ENCODE measurements at regions not wholly inside any gene's neighbourhood (a gene's known extent, or its start where the extent isn't known, plus 50 kb on each side); places are given as distances from the start of the nearest gene placed in this dataset.
"Not testable (repeated sequence)": the region's sequence is repeated elsewhere in the genome, so short reads cannot be mapped to it uniquely, and the experiment has no call there.

DNA sequence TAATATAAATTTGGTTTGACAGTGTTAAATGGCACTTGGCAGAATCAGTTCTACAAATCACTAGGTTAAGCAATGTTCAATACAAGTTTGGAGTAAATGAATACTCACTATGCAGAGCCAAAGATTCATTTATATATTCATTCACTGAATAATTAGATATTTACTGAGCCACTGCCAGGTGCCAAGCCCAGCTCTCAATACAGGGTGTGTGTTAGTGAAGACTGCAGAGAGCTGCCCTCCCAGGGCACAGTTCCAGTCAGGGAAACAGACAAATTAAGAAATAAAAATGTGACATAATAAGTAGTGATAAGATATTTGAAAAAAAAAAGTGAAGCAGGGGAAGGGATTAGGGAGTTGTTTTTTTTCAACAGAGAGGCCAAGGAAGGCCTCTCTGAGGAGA lies 411.7 kb downstream of the KCNRG start:
- DNase-seq (no peak), ATAC-seq (ENCODE audit: low FRiP score in 2 of 2) (no peak)
- Histone ChIP-seq H3K27ac (no peak overlapping the region), H3K4me1 (peaks cover 0 to under 1% (median 0%) of the 10 kb centered on the region in 4 donors), H3K4me3 (no peak overlapping the region), H3K9me3 (no peaks in the 10 kb centered on the region), H3K27me3 (no peaks in the 10 kb centered on the region), H3K36me3 (no peaks in the 10 kb centered on the region)
- TF ChIP-seq POLR2A (IDR thresholded peaks at IDR 0.05) (no peak), POLR2AphosphoS5 (IDR thresholded peaks at IDR 0.05) (no peak), EP300 (IDR thresholded peaks at IDR 0.05) (no peak)
- TF ChIP-seq, protein P1, sequence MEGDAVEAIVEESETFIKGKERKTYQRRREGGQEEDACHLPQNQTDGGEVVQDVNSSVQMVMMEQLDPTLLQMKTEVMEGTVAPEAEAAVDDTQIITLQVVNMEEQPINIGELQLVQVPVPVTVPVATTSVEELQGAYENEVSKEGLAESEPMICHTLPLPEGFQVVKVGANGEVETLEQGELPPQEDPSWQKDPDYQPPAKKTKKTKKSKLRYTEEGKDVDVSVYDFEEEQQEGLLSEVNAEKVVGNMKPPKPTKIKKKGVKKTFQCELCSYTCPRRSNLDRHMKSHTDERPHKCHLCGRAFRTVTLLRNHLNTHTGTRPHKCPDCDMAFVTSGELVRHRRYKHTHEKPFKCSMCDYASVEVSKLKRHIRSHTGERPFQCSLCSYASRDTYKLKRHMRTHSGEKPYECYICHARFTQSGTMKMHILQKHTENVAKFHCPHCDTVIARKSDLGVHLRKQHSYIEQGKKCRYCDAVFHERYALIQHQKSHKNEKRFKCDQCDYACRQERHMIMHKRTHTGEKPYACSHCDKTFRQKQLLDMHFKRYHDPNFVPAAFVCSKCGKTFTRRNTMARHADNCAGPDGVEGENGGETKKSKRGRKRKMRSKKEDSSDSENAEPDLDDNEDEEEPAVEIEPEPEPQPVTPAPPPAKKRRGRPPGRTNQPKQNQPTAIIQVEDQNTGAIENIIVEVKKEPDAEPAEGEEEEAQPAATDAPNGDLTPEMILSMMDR (IDR thresholded peaks at IDR 0.05) = no peak

DNA sequence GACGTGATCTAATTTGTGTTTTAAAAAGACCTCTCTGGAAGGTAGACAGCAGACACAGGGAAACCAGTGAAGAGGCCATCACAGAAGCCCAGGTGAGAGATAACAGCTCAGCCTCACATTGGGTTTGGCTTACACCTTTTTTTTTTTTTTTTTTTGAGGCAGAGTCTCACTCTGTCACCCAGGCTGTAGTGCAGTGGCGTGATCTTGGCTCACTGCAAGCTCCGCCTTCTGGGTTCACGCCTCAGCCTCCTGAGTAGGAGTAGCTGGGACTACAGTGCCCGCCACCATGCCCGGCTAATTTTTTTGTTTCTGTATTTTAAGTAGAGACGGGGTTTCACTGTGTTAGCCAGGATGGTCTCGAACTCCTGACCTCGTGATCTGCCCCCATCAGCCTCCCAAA lies 412.3 kb downstream of the KCNRG start:
- ATAC-seq (ENCODE audit: low FRiP score in 2 of 2); H3K27me3 ChIP-seq; H3K4me3 ChIP-seq: not testable (repeated sequence)

DNA sequence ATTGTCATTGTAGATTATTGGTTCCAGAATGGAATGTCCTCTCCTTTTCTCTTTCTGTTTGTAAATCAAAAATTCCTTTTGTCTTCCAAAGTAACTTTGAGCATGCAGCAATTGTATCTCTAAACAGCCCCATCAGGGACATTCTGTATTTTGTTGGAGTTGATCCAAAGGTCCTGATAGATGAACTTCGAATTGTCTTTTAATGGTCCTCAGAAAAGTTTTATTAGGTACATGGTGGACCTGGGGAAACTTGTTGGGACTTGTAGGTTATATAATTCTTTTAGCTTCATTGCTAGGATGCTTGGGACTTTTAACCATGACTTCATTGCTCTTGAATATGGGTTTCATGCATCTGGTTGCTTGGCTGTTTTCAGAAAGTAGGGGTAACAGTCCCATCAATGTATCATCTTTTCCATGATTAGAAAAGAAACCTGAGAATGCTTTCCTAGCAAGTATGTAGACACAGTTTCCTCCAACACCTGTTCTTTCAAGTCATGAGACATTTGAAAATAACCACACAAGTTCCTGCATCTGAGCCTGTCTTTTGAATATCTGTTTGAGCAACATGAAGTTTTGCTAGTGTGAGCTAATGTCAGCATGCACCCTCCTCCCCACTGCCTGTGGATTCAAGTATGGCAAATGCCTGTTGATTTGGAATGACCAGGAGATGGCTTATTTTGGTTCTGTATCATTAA lies 413.1 kb downstream of the KCNRG start:
- ATAC-seq (ENCODE audit: low FRiP score in 2 of 2) (no peak), DNase-seq (no peak)
- TF ChIP-seq POLR2AphosphoS5 (IDR thresholded peaks at IDR 0.05) (no peak), POLR2A (IDR thresholded peaks at IDR 0.05) (no peak), EP300 (IDR thresholded peaks at IDR 0.05) (no peak)
- TF ChIP-seq, protein P1 (IDR thresholded peaks at IDR 0.05) = no peak
- no peaks in the 10 kb centered on the region for H3K27me3 ChIP-seq
- H3K4me3 ChIP-seq = no peak overlapping the region
- H3K27ac ChIP-seq = no peak overlapping the region
- no peaks in the 10 kb centered on the region for H3K9me3 ChIP-seq
- no peaks in the 10 kb centered on the region for H3K36me3 ChIP-seq
- 88 to 89% methylated on average over 1 of the region's 1 CpG for WGBS, 2 donors
- no peaks in the 10 kb centered on the region for H3K4me1 ChIP-seq

More for the DNA sequence above, 412.3 kb downstream of the KCNRG start:
- not testable (repeated sequence) for H3K4me1 ChIP-seq, H3K36me3 ChIP-seq, DNase-seq, H3K27ac ChIP-seq, H3K9me3 ChIP-seq
- 83 to 86% methylated on average over 9 of the region's 9 CpGs for WGBS, 2 donors

DNA sequence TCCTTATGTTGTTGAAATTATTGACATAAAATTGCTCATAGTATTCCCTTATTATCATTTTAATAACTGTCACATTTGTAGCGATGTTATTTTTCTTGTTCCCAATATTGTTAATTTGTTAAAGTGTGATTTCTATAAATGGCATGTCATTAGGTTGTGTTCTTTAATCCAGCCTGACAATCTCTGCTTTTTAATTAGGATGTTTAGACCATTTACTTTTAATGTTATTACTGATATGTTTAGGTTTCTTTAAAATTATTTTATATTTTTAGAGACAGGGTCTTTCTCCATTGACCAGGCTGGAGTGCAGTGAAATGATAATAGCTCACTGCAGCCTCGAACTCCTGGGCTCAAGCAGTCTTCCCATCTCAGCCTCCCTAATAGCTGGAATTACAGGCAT lies 408.5 kb downstream of the DLEU7 start:
- 95% methylated on average over 2 of the region's 2 CpGs for WGBS, 2 donors
- DNase-seq = no peak
- Histone ChIP-seq H3K27ac (no peak overlapping the region), H3K36me3 (no peaks in the 10 kb centered on the region), H3K4me3 (no peak overlapping the region), H3K9me3 (no peaks in the 10 kb centered on the region), H3K4me1 (no peaks in the 10 kb centered on the region), H3K27me3 (no peaks in the 10 kb centered on the region)
- TF ChIP-seq POLR2AphosphoS5 (IDR thresholded peaks at IDR 0.05) = no peak
- TF ChIP-seq, protein P1 (IDR thresholded peaks at IDR 0.05) = no peak
- TF ChIP-seq POLR2A (IDR thresholded peaks at IDR 0.05) = no peak
- no peak for TF ChIP-seq EP300 (IDR thresholded peaks at IDR 0.05)
- no peak for ATAC-seq (ENCODE audit: low FRiP score in 2 of 2)

DNA sequence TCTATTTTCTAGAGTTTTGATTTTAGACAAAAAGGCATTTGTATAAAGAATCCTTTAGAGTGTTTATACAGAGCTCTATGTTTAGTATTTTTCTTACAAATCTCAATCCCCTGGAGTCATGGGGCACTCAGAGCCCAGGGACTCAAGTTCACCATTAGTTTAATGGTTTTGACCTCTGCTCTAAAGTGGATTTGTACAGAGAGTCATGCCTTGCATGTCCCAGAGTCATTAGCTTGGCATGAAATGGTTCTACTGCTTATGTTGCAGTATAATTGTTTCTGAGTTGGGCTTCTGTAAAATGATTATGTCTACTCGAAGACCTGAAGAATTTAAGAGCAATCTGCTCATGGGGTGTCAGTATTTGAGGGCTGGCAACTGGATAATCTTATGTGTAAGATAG lies 406.2 kb downstream of the DLEU7 start:
- TF ChIP-seq POLR2A (IDR thresholded peaks at IDR 0.05) = no peak
- TF ChIP-seq EP300 (IDR thresholded peaks at IDR 0.05) = no peak
- TF ChIP-seq POLR2AphosphoS5 (IDR thresholded peaks at IDR 0.05) = no peak
- TF ChIP-seq, protein P1 (IDR thresholded peaks at IDR 0.05) = no peak
- H3K36me3 ChIP-seq = no peaks in the 10 kb centered on the region
- H3K27me3 ChIP-seq = no peaks in the 10 kb centered on the region
- no peak overlapping the region for H3K27ac ChIP-seq
- no peak overlapping the region for H3K4me3 ChIP-seq
- DNase-seq (no peak), ATAC-seq (ENCODE audit: low FRiP score in 2 of 2) (no peak)
- no peaks in the 10 kb centered on the region for H3K9me3 ChIP-seq
- no peaks in the 10 kb centered on the region for H3K4me1 ChIP-seq
- WGBS, 2 donors = 81 to 86% methylated on average over 1 of the region's 1 CpG
